Panc1 (cell line): ENCODE measurements at regions not wholly inside any gene's neighbourhood (a gene's known extent, or its start where the extent isn't known, plus 50 kb on each side); places are given as distances from the start of the nearest gene placed in this dataset.

Source experiments
- ATAC-seq: fragments of 200-7000 bp; cut with Tn5 transposase; 2 replicates; pipeline ENCODE4 v1.9.1; 2020; ENCODE audit warnings: mild to moderate bottlenecking, moderate library complexity
- BruUV-seq: library from RNA; stranded (reverse); fragments of 400-500 nt; replicated peaks from 2 replicates; lab custom pipeline; 2021; lab: Mats Ljungman, UMichigan
- CTCF ChIA-PET: fragments of 300-600 bp; sonication (Branson Sonifier 250); formaldehyde crosslinking; loops from one replicate; lab custom pipeline; 2022; ENCODE audit warnings: antibody characterized with exemption; lab: Charles Lee
- POLR2A ChIA-PET: fragments of 300-600 bp; sonication (Branson Sonifier 250); formaldehyde crosslinking; loops from one replicate; lab custom pipeline; 2022; ENCODE audit warnings: antibody characterized with exemption; lab: Charles Lee
- DNase-seq: peaks from one replicate; pipeline ENCODE4 v3.0.0-alpha.2; 2010; ENCODE audit warnings: low read depth, low spot score
- H3K27ac ChIP-seq: 2 replicates; pipeline ENCODE4 v1.5.1; 2011; ENCODE audit warnings: mild to moderate bottlenecking, low read length, inconsistent platforms
- H3K27me3 ChIP-seq: fragments of 200-500 bp; sonication (Bioruptor generic); 2 replicates; pipeline ENCODE4 v1.6.0; 2014; ENCODE audit warnings: low read length, inconsistent platforms; ENCODE audit not compliant: control insufficient read depth, insufficient read depth
- H3K36me3 ChIP-seq: fragments of 200-500 bp; sonication (Bioruptor generic); 2 replicates; pipeline ENCODE4 v1.5.1; 2014; ENCODE audit warnings: inconsistent platforms, mild to moderate bottlenecking, low read length, moderate library complexity; ENCODE audit not compliant: control insufficient read depth, insufficient read depth
- H3K4me1 ChIP-seq: 2 replicates; pipeline ENCODE4 v1.5.1; 2011; ENCODE audit warnings: inconsistent platforms, mild to moderate bottlenecking, low read length, moderate library complexity; ENCODE audit not compliant: control insufficient read depth, insufficient read depth
- H3K4me3 ChIP-seq, 2 experiments: 2 replicates each; pipeline ENCODE4 v1.5.1; 2011 to 2012; ENCODE audit warnings: low read depth in 2 of 2, low read length in 2 of 2, mild to moderate bottlenecking in 2 of 2, inconsistent platforms in 1 of 2, moderate library complexity in 1 of 2
- H3K9me3 ChIP-seq: fragments of 200-500 bp; sonication (Bioruptor generic); 2 replicates; pipeline ENCODE4 v1.5.1; 2014; ENCODE audit warnings: low read depth, mild to moderate bottlenecking, inconsistent platforms, low read length, moderate library complexity; ENCODE audit not compliant: control insufficient read depth, insufficient read depth
- CTCF ChIP-seq: fragments of 450-650 bp; IDR thresholded peaks from 2 replicates; pipeline ENCODE4 v1.5.1; 2017; ENCODE audit warnings: mild to moderate bottlenecking
- POLR2AphosphoS5 ChIP-seq: IDR thresholded peaks from 2 replicates; pipeline ENCODE4 v1.6.1; 2012; ENCODE audit warnings: mild to moderate bottlenecking, low read depth, low read length, moderate library complexity
- REST ChIP-seq, 2 experiments: IDR thresholded peaks; 2 replicates each; pipeline ENCODE4 v1.6.1; 2011 to 2012; ENCODE audit warnings: low read depth in 2 of 2, control low read depth in 1 of 2, low read length in 1 of 2, mild to moderate bottlenecking in 1 of 2, moderate library complexity in 1 of 2; ENCODE audit not compliant: insufficient read depth in 1 of 2
- SIN3A ChIP-seq: IDR thresholded peaks from 2 replicates; pipeline ENCODE4 v1.6.1; 2012; ENCODE audit warnings: low read depth, mild to moderate bottlenecking, low read length, moderate library complexity, borderline replicate concordance; ENCODE audit not compliant: insufficient read depth
- TCF7L2 ChIP-seq: IDR thresholded peaks from 2 replicates; pipeline ENCODE4 v1.6.1; 2011; ENCODE audit warnings: mild to moderate bottlenecking, low read depth, low read length, inconsistent platforms
- in situ Hi-C: cut with HindIII; loops from 2 replicates; pipeline ENCODE4 v1.10.0; 2016; ENCODE audit warnings: low sequenced_read_pairs, low pct_unique_long_range_greater_than_20kb
- intact Hi-C: fragments of 100-400 bp; cut with micrococcal nuclease; formaldehyde crosslinking; loops from one replicate; pipeline ENCODE4 v1.10.0; 2022; ENCODE audit not compliant: unreplicated experiment

- no peak for ATAC-seq
- no peak for DNase-seq
- Histone ChIP-seq H3K27me3 (no peaks in the 10 kb centered on the region), H3K36me3 (no peaks in the 10 kb centered on the region), H3K9me3 (no peaks in the 10 kb centered on the region), H3K4me3 (no peak overlapping the region), H3K27ac (no peak overlapping the region), H3K4me1 (no peaks in the 10 kb centered on the region; the same call in 1 of the 2 replicates)
- ChIA-PET CTCF (interaction anchor here (0.6 kb wide), 1 partner anchor 26 kb away, joined by 3 read pairs; no protein-coding TSS in a partner anchor), POLR2A (no interaction called here)
- TF ChIP-seq POLR2AphosphoS5 (no peak), SIN3A (no peak), REST (IDR thresholded peaks at IDR 0.05; ENCODE audit: insufficient read depth in 1 of 2, low read depth in 2 of 2, low read length in 1 of 2) (no peak), CTCF (no peak), TCF7L2 (no peak)
- no TSS peak for BruUV-seq
- intact Hi-C loops = no loop called here
- in situ Hi-C loops = no loop called here
These were observed 67.3 kb upstream of the GALNT9 start for GRCh38 chr12:132396657-132397056.

GRCh38 chr12:132395908-132396305, 66.5 kb upstream of the GALNT9 start:
- intact Hi-C loops = no loop called here
- Histone ChIP-seq H3K27ac (no peak overlapping the region), H3K9me3 (no peaks in the 10 kb centered on the region)

More at GRCh38 chr12:132395908-132396305, 66.5 kb upstream of the GALNT9 start:
- CTCF ChIA-PET = no interaction called here
- no peaks in the 10 kb centered on the region; the same call in 1 of the 2 replicates for H3K4me1 ChIP-seq
- in situ Hi-C loops = no loop called here
- ATAC-seq = no peak
- H3K4me3 ChIP-seq = no peak overlapping the region
- DNase-seq = no peak
- POLR2A ChIA-PET = no interaction called here
- no peaks in the 10 kb centered on the region for H3K27me3 ChIP-seq
- no peaks in the 10 kb centered on the region for H3K36me3 ChIP-seq
- TF ChIP-seq POLR2AphosphoS5 = no peak
- TF ChIP-seq TCF7L2 = no peak
- TF ChIP-seq REST (IDR thresholded peaks at IDR 0.05; ENCODE audit: insufficient read depth in 1 of 2, low read depth in 2 of 2, low read length in 1 of 2) = no peak
- TF ChIP-seq SIN3A = no peak
- no peak for TF ChIP-seq CTCF
- BruUV-seq = no TSS peak
